HepG2 (cell line): ENCODE measurements at regions not wholly inside any gene's neighbourhood (a gene's known extent, or its start where the extent isn't known, plus 50 kb on each side); places are given as distances from the start of the nearest gene placed in this dataset.

ENCODE experiments used
- HOXA3 ChIP-seq: sonication (generic); formaldehyde crosslinking; IDR thresholded peaks from 2 replicates; pipeline ENCODE4 v1.5.0; 2020; ENCODE audit warnings: missing genetic modification reagents
- IRF9 ChIP-seq: sonication (generic); formaldehyde crosslinking; IDR thresholded peaks from 2 replicates; pipeline ENCODE4 v1.8.0; 2022; ENCODE audit warnings: missing genetic modification reagents, mild to moderate bottlenecking, borderline replicate concordance
- JDP2 ChIP-seq: sonication (generic); formaldehyde crosslinking; IDR thresholded peaks from 2 replicates; pipeline ENCODE4 v1.8.1; 2022; ENCODE audit warnings: missing genetic modification reagents, borderline replicate concordance
- NCOA1 ChIP-seq: sonication (generic); formaldehyde crosslinking; IDR thresholded peaks from 2 replicates; pipeline ENCODE4 v1.9.0; 2021; ENCODE audit warnings: missing genetic modification reagents
- NFAT5 ChIP-seq: sonication (generic); formaldehyde crosslinking; IDR thresholded peaks from 2 replicates; pipeline ENCODE4 v1.4.0; 2020; ENCODE audit warnings: missing genetic modification reagents
- NFIC ChIP-seq: IDR thresholded peaks from 2 replicates; pipeline ENCODE4 v1.6.1; 2012; ENCODE audit warnings: mild to moderate bottlenecking, low read length, inconsistent platforms
- ZBTB7A ChIP-seq: sonication (generic); formaldehyde crosslinking; IDR thresholded peaks from 2 replicates; pipeline ENCODE4 v1.8.0; 2022; ENCODE audit warnings: mild to moderate bottlenecking, missing genetic modification reagents
- ZFP36 ChIP-seq: fragments of 150-350 bp; IDR thresholded peaks from 2 replicates; pipeline ENCODE4 v1.6.1; 2018; ENCODE audit warnings: borderline replicate concordance, low read length, low read depth; ENCODE audit not compliant: partially characterized antibody
- TF ChIP-seq, protein P1 (sequence below): sonication (generic); formaldehyde crosslinking; IDR thresholded peaks from 2 replicates; pipeline ENCODE4 v1.4.0; 2020; ENCODE audit warnings: missing genetic modification reagents; ENCODE audit errors: not compliant biosample characterization
- TF ChIP-seq, protein P2 (sequence below): sonication (generic); formaldehyde crosslinking; IDR thresholded peaks from 2 replicates; pipeline ENCODE4 v1.5.0; 2020; ENCODE audit warnings: mild to moderate bottlenecking, missing genetic modification reagents, moderate library complexity

DNA sequence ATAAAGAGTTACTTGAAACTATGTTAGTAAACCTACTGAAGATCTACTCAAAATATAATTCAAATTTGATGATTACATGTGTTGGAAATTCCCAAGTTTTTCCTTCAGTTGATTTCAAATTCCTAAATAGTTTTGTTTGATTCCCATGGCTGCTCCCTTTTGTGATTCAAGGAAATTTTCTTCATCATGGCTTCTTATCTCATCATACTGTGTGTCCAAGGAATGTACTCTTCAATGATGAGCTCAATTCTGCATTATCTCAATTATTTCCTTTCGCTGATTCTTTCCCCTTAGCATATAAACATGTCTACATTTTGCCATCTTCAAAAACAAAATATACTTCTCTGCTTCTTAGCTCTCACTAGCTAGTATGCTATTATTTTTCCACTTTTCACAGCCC is 460.4 kb upstream of the NAALADL2 start:
- no peak for TF ChIP-seq ZFP36
- TF ChIP-seq, protein P1, sequence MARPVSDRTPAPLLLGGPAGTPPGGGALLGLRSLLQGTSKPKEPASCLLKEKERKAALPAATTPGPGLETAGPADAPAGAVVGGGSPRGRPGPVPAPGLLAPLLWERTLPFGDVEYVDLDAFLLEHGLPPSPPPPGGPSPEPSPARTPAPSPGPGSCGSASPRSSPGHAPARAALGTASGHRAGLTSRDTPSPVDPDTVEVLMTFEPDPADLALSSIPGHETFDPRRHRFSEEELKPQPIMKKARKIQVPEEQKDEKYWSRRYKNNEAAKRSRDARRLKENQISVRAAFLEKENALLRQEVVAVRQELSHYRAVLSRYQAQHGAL: no peak
- no peak for TF ChIP-seq NFIC
- no peak for TF ChIP-seq NCOA1
- TF ChIP-seq, protein P2, sequence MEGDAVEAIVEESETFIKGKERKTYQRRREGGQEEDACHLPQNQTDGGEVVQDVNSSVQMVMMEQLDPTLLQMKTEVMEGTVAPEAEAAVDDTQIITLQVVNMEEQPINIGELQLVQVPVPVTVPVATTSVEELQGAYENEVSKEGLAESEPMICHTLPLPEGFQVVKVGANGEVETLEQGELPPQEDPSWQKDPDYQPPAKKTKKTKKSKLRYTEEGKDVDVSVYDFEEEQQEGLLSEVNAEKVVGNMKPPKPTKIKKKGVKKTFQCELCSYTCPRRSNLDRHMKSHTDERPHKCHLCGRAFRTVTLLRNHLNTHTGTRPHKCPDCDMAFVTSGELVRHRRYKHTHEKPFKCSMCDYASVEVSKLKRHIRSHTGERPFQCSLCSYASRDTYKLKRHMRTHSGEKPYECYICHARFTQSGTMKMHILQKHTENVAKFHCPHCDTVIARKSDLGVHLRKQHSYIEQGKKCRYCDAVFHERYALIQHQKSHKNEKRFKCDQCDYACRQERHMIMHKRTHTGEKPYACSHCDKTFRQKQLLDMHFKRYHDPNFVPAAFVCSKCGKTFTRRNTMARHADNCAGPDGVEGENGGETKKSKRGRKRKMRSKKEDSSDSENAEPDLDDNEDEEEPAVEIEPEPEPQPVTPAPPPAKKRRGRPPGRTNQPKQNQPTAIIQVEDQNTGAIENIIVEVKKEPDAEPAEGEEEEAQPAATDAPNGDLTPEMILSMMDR (CRISPR knock-in tag): no peak
- no peak for TF ChIP-seq IRF9 (CRISPR knock-in tag)
- no peak for TF ChIP-seq JDP2 (CRISPR knock-in tag)
- TF ChIP-seq NFAT5: no peak
- TF ChIP-seq ZBTB7A (CRISPR knock-in tag): no peak
- no peak for TF ChIP-seq HOXA3 (CRISPR knock-in tag)
